Heart right ventricle (tissue), 16 donors: ENCODE measurements at regions not wholly inside any gene's neighbourhood (a gene's known extent, or its start where the extent isn't known, plus 50 kb on each side); places are given as distances from the start of the nearest gene placed in this dataset.

Source experiments
- ATAC-seq, 8 donors: fragments of 200-7000 bp; cut with Tn5 transposase; one replicate each; pipeline ENCODE4 v1.9.1; 2020; ENCODE audit warnings: mild to moderate bottlenecking in 8 of 8, moderate library complexity in 8 of 8, moderate number of reproducible peaks in 1 of 8
- DNase-seq, 2 donors: peaks; one replicate each; pipeline ENCODE4 v3.0.0-alpha.2; 2020
- H3K27ac ChIP-seq, 10 donors: fragments of 200-600 bp; sonication (generic) in 2 of 10; one replicate each; pipeline versions ENCODE4 v1.5.0 to v1.8.0; 2020 to 2022; ENCODE audit warnings: mild to moderate bottlenecking in 3 of 10
- H3K27me3 ChIP-seq, 7 donors: fragments of 200-600 bp; one replicate each; pipeline ENCODE4 v1.8.0; 2021 to 2022; ENCODE audit warnings: mild to moderate bottlenecking in 2 of 7
- H3K36me3 ChIP-seq, 9 donors: fragments of 200-600 bp; sonication (generic) in 1 of 9; one replicate each; pipeline versions ENCODE4 v1.5.0 to v1.8.0; 2020 to 2022; ENCODE audit warnings: mild to moderate bottlenecking in 2 of 9
- H3K4me1 ChIP-seq, 9 donors: fragments of 200-600 bp; sonication (generic) in 1 of 9; one replicate each; pipeline versions ENCODE4 v1.5.0 to v1.8.0; 2020 to 2022; ENCODE audit warnings: mild to moderate bottlenecking in 4 of 9
- H3K4me3 ChIP-seq, 10 donors: fragments of 200-600 bp; sonication (generic) in 2 of 10; one replicate each; pipeline versions ENCODE4 v1.5.0 to v1.8.0; 2020 to 2022; ENCODE audit warnings: mild to moderate bottlenecking in 7 of 10, moderate library complexity in 2 of 10
- H3K9me3 ChIP-seq, 11 donors: fragments of 200-600 bp in 10 of 11; sonication (generic) in 2 of 11; one replicate each; pipeline versions ENCODE4 v1.5.0 to v1.8.0; 2013 to 2022; ENCODE audit warnings: mild to moderate bottlenecking in 2 of 11, control low read depth in 1 of 11, moderate library complexity in 1 of 11
- CTCF ChIP-seq, 9 donors: fragments of 200-600 bp; sonication (generic) in 2 of 9; IDR thresholded peaks; one replicate each; pipeline versions ENCODE4 v1.5.0 to v1.8.0; 2021 to 2022; ENCODE audit warnings: antibody characterized with exemption in 9 of 9, mild to moderate bottlenecking in 5 of 9, moderate library complexity in 1 of 9
- WGBS, 2 donors: extraction: QIAGEN DNeasy Blood & Tissue Kit; methylation state at CpG; one replicate each; pipeline ENCODE4 v1.1.7; 2013; ENCODE audit warnings: inconsistent platforms in 1 of 2; 5-methylcytosine and 5-hydroxymethylcytosine counted together
- intact Hi-C, 10 donors: fragments of 100-400 bp; cut with DNase I; formaldehyde crosslinking; loops; one replicate each; pipeline versions ENCODE4 v1.11.1 to v1.14.2; 2022
- donor health status: Arrhythmogenic right ventricular cardiomyopathy.
- donor health status: ischemic (EF 13 %, LVEDD 7.1; RV severe dilation, severe dysfunction).
- donor health status: healthy with polysubstance abuse.
- donor health status: DM: no; HTN: yes; CAD: no.
- donor health status: DM: no; HTN: no; CAD: no.
- donor health status: ischemic (EF 25% LVEDD 6.9; RV normal size, moderate dysfunction).
- donor health status: ischemic (EF 25% LVEDD 5.7; RV mildly dilated, moderate dysfunction).
- donor health status: healthy.
- donor health status: DM: yes; HTN: yes; CAD: no.
- donor health status: Ischemic cardiomyopathy.
- donor health status: ischemic (EF 35%, LVEDD 5.7; RV mildly dilated, moderate dysfunction).
- donor health status: nonischemic (EF 11% LVEDD 7.7; RV severe dilation, severe dysfunction).
- donor health status: DM: yes; HTN: yes; CAD: no.
- donor health status: PGD.
- donor health status: ischemic (EF 29% LVEDD 5.4; RV normal size, mild dysfunction).
- donor health status: nonischemic (EF 23%, LVEDD 6.1; RV moderate dilation, normal function).

- peaks cover 0 to 57% (median 25%) of the 10 kb centered on the region in 7 donors for H3K27me3 ChIP-seq
- H3K4me1 ChIP-seq, result no peaks in the 10 kb centered on the region
- H3K27ac ChIP-seq, result no peak overlapping the region
- no peak for TF ChIP-seq CTCF (IDR thresholded peaks at IDR 0.05)
- intact Hi-C loops, result no loop called here
- no peak overlapping the region for H3K4me3 ChIP-seq
- no peaks in the 10 kb centered on the region for H3K36me3 ChIP-seq
- no peak for DNase-seq
- 56 to 62% methylated on average over 3 of the region's 3 CpGs for WGBS, 2 donors
- no peaks in the 10 kb centered on the region for H3K9me3 ChIP-seq
- ATAC-seq, result no peak
Observed at GRCh38 chr1:223486366-223486765, 93.2 kb downstream of the CCDC185 start.

- no peak for ATAC-seq
- Histone ChIP-seq H3K9me3 (no peaks in the 10 kb centered on the region), H3K27ac (no peak overlapping the region), H3K4me3 (no peak overlapping the region), H3K27me3 (peaks cover 0 to 55% (median 21%) of the 10 kb centered on the region in 7 donors), H3K4me1 (no peaks in the 10 kb centered on the region), H3K36me3 (no peaks in the 10 kb centered on the region)
- intact Hi-C loops, result no loop called here
- 69 to 75% methylated on average over 10 of the region's 10 CpGs for WGBS, 2 donors
- DNase-seq, result no peak
- TF ChIP-seq CTCF (IDR thresholded peaks at IDR 0.05), result no peak
Observed at GRCh38 chr1:223486932-223487886, 94.0 kb downstream of the CCDC185 start.

GRCh38 chr1:223487887-223488259 lies 94.7 kb downstream of the CCDC185 start:
- Histone ChIP-seq H3K27ac (no peak overlapping the region), H3K36me3 (no peaks in the 10 kb centered on the region), H3K9me3 (no peaks in the 10 kb centered on the region), H3K27me3 (peaks cover 0 to 49% (median 18%) of the 10 kb centered on the region in 7 donors), H3K4me3 (no peak overlapping the region), H3K4me1 (no peaks in the 10 kb centered on the region)
- no peak for ATAC-seq
- no peak for TF ChIP-seq CTCF (IDR thresholded peaks at IDR 0.05)
- intact Hi-C loops, result no loop called here
- WGBS, 2 donors, result 89 to 91% methylated on average over 5 of the region's 5 CpGs
- no peak for DNase-seq

GRCh38 chr1:223489439-223489838 lies 96.2 kb downstream of the CCDC185 start:
- H3K27me3 ChIP-seq, result peaks cover 0 to 36% (median 18%) of the 10 kb centered on the region in 7 donors
- TF ChIP-seq CTCF (IDR thresholded peaks at IDR 0.05), result no peak
- ATAC-seq (peak in 1 of 8 donors; percentile 25), DNase-seq (no peak)
- no peaks in the 10 kb centered on the region for H3K36me3 ChIP-seq
- no peaks in the 10 kb centered on the region for H3K9me3 ChIP-seq
- no peaks in the 10 kb centered on the region for H3K4me1 ChIP-seq
- 79 to 81% methylated on average over 5 of the region's 5 CpGs for WGBS, 2 donors
- H3K27ac ChIP-seq, result no peak overlapping the region
- intact Hi-C loops, result no loop called here
- no peak overlapping the region for H3K4me3 ChIP-seq
